ENCODE measurements at regions not wholly inside any gene's neighbourhood (a gene's known extent, or its start where the extent isn't known, plus 50 kb on each side); places are given as distances from the start of the nearest gene placed in this dataset.

- DNase-seq (ENCODE audit: low read depth) = no peak
Measured at GRCh38 chr12:67909681-67910080, 79.6 kb upstream of the IFNG-AS1 start.

DNA sequence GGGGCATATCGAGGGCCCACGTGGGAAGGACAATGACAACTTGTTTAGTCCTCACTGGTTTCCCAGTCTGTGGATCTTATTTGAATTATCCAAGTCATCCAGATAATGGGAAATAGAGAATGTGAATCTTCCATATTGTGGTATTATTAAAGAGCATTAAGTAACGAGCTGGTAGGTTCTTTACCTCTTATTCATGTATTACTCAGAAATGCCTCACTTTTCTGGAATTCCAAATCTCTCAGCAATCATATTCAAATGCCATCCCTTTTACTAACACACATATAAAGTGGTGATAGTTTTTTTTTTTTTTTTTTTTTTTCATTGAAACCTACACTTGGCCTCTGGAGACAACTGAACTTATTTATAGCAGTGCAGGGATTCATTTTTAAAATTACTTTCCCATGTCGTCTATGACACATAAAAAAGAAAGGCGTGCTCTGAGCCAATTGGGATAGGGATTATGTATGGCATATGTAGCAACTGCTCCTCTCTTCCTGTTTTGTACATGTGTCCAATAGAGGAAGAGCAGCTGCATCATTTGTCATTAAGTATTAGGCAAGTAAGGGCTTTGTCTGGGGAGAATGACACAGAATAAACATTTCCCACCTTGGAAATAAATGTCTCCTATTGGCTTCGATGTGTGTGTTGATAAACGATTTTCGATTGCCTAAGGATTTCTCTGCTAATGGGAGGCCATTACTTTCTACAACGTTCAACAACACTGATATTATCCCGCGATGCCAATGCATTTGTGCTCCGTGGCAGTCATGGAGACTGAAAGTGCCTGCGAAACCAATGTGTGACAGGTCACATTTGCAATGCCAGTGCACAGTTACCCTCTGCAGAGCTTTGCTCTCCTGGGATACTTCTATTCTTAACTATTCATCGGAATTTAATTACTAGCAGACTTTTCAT, 78.6 kb upstream of the IFNG-AS1 start:
- DNase-seq (ENCODE audit: low read depth) = no peak

- DNase-seq (ENCODE audit: low read depth) = no peak
Measured at GRCh38 chr12:67911275-67911600, 78.0 kb upstream of the IFNG-AS1 start.

GRCh38 chr12:67911789-67912188, 77.5 kb upstream of the IFNG-AS1 start:
- DNase-seq (ENCODE audit: low read depth) = no peak

DNA sequence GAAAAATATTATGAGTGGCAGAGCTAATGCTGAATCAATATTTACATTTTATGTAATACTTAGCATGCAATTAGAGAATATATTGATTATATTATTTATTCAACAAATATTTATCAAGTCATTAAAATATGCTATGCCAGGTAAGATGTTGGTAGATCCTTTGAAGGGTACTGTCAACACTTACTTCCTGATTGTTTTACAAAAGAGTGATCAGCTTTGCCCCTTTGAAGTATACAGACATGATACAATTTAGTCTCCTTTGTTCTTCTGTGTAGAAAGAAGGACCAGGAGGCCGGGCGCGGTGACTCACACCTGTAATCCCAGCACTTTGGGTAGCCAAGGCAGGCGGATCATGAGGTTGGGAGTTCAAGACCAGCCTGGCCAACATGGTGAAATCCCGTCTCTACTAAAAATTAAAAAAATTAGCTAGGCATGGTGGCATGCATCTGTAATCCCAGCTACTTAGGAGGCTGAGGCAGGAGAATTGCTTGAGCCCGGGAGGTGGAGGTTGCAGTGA, 73.9 kb upstream of the IFNG-AS1 start:
- no peak for DNase-seq (ENCODE audit: low read depth)

- DNase-seq (ENCODE audit: low read depth) = no peak
Measured at GRCh38 chr12:67916266-67916970, 72.8 kb upstream of the IFNG-AS1 start.

- no peak for DNase-seq (ENCODE audit: low read depth)
Measured at GRCh38 chr12:67917811-67918210, 71.4 kb upstream of the IFNG-AS1 start.

- DNase-seq (ENCODE audit: low read depth) = no peak
Measured at GRCh38 chr12:67918441-67918840, 70.8 kb upstream of the IFNG-AS1 start.

DNA sequence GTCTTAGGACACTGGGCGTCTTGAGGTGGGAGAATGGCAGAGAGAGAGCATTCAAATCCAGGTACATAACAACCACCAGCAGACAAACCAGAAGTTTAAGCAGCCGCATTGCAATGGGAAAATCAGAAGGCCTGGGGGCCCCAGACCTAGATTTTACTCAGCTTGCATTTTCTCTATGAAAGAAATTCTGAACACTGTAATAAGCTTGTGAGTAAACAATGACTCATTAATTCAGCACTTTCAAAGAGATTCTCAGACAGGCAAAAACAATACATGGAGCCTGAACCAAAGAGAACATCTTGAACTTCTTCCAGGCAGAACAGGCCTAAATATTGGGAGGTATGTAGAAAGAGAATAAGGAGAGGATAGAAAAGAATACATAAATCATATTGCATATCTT, 69.8 kb upstream of the IFNG-AS1 start:
- no peak for DNase-seq (ENCODE audit: low read depth)

DNA sequence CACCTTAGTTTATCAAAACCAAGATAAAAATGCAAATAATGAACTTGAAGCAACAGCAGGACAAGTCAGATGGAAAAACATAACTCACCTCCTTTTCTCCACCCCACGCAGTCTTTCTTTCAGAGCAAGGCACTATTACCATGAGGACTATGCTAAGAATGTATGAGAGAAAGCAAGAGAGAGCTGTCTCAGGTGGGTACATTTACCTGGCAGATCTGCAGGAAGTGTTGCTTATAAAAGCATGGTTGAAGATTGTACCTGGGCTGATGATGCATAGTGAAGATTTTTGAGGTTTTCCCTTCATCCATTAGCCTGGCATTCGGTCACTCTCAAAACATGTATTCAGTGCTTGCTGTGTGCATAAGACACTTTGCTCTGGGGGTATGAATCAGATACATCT, 68.8 kb upstream of the IFNG-AS1 start:
- DNase-seq (ENCODE audit: low read depth) = no peak

DNA sequence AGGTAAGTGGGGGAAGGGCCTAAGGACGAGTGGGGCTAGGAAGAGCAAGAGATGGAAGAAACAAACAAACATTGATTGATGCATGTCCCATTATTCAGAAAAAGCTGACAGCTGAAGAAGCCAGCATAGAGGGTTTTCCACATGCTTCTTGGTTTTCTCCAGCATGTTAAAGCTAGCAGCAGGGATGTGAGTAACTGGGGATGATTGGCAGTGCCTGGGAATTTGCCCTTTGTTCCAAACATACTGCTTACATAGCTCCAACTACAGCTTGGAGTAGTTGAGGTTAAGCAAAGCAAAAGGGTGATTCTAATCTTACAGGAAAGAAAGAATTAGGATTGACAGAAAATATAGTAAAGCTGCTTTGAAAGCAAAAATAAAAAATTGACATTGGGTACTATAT, 68.0 kb upstream of the IFNG-AS1 start:
- DNase-seq (ENCODE audit: low read depth) = no peak

GRCh38 chr12:67922245-67922644, 67.0 kb upstream of the IFNG-AS1 start:
- no peak for DNase-seq (ENCODE audit: low read depth)

DNA sequence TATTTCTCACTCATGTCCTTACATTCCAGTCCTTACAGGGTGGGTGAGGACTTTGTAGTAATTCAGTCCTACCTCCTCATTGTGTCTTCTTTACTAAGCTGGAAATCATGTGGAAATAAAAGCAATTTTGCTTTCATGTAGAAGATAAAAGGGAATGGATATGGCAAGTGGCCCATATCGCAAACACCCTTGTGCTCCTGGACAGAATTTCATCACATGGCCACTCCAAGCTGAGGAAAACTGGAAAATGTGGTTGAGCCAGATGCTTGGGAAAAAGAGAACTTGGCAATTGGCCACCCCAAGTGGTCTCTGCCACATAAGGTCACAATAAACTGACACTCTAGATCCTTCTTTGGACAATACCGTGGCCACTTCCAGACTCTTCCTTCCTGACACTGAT, 64.2 kb upstream of the IFNG-AS1 start:
- no peak for DNase-seq (ENCODE audit: low read depth)

- no peak for DNase-seq (ENCODE audit: low read depth)
Measured at GRCh38 chr12:67925552-67925951, 63.7 kb upstream of the IFNG-AS1 start.

- DNase-seq (ENCODE audit: low read depth) = no peak
Measured at GRCh38 chr12:67926063-67926462, 63.2 kb upstream of the IFNG-AS1 start.

GRCh38 chr12:67927324-67927723, 61.9 kb upstream of the IFNG-AS1 start:
- DNase-seq (ENCODE audit: low read depth) = no peak

DNA sequence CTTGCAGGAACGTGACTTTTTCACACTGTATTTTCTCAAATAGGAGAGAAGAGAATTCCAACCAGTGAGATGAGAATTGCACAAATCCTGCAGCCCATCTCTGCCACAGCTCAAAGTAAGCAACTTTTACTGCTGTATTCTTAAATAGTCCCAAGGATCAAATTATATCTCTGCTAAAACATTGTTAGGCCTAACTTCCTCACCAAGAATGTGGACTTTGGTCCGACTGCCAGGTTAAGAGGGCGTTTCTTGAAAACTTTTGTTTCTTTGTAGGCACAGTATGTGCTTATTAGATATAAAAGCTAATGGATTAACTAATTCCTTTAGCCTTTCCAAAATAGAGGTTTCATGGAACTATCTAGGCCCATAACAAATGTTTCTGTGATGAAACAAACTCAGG, 61.4 kb upstream of the IFNG-AS1 start:
- DNase-seq (ENCODE audit: low read depth) = no peak

GRCh38 chr12:67928621-67929383, 60.4 kb upstream of the IFNG-AS1 start:
- DNase-seq (ENCODE audit: low read depth) = no peak

DNA sequence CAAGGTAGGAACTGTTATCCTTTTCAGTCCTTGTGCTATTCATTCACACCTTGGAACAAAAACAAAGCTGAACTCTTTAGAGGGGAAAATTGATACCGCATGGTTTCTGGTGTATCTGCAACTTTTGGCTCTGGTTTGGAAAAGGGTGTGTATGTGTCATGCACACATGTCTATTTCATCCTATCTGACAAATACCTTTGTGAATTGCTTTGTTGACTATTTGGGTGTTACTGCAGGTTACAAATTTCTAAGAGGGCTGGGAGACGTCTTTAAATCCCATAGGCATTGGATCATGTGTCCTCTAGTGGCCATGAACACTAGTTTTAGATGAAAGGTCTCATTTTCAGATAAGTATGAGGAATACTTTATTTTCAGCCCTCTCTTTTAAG, 59.9 kb upstream of the IFNG-AS1 start:
- no peak for DNase-seq (ENCODE audit: low read depth)

GRCh38 chr12:67937822-67938221, 51.4 kb upstream of the IFNG-AS1 start:
- DNase-seq (ENCODE audit: low read depth) = no peak

Measured in activated T-cell treated with anti-CD3 and anti-CD28 coated beads for 48 hours (primary cell).